Muscle of leg (tissue), 3 donors: ENCODE measurements at regions not wholly inside any gene's neighbourhood (a gene's known extent, or its start where the extent isn't known, plus 50 kb on each side); places are given as distances from the start of the nearest gene placed in this dataset.

Experiments used
- DNase-seq: peaks from one replicate; pipeline ENCODE4 v3.0.0; 2013
- H3K27ac ChIP-seq: one replicate; pipeline ENCODE4 v1.5.1; 2013; ENCODE audit warnings: mild to moderate bottlenecking, low read length, control low read depth
- H3K27me3 ChIP-seq: one replicate; pipeline ENCODE4 v1.6.1; 2013; ENCODE audit warnings: low read length; ENCODE audit not compliant: control insufficient read depth, insufficient read depth
- H3K36me3 ChIP-seq: one replicate; pipeline ENCODE4 v1.6.1; 2013; ENCODE audit warnings: low read length; ENCODE audit not compliant: control insufficient read depth, insufficient read depth
- H3K4me1 ChIP-seq: one replicate; pipeline ENCODE4 v1.6.1; 2013; ENCODE audit warnings: low read length; ENCODE audit not compliant: control insufficient read depth, insufficient read depth
- H3K4me3 ChIP-seq: one replicate; pipeline ENCODE4 v1.5.1; 2013; ENCODE audit warnings: low read length, control low read depth
- H3K9me3 ChIP-seq: replicated peaks from 2 replicates; pipeline ENCODE4 v1.6.1; 2013; ENCODE audit warnings: low read depth, low read length; ENCODE audit not compliant: control insufficient read depth
- WGBS: methylation state at CpG from one replicate; pipeline ENCODE4 v1.1.5; 2013; ENCODE audit warnings: missing lambda C conversion rate; ENCODE audit not compliant: insufficient coverage; 5-methylcytosine and 5-hydroxymethylcytosine counted together

DNA sequence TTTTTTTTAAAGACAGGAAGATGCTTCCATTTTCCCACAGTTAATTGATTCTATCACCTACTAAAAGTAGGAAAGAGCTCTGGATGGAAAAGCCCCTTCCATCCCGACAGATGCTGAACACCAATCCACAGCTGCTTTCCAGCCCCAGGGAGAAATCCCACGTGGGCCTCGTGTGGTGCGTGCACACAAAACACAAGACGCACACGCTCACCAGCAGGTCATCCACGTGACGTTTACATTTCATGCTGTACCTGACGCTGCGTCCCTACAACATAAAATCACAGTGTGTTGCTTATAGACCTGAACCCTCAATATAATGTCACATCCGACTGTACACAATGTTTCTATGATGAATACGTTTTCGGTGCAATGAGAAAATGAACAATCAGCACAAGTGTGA is 50.2 kb upstream of the DACT2 start:
- Histone ChIP-seq H3K4me3 (no peak overlapping the region), H3K27me3 (peaks cover 2% of the 10 kb centered on the region), H3K27ac (no peak overlapping the region), H3K9me3 (no peaks in the 10 kb centered on the region), H3K36me3 (no peaks in the 10 kb centered on the region), H3K4me1 (peaks cover 26% of the 10 kb centered on the region)
- 74% methylated on average over 10 of the region's 13 CpGs for WGBS
- DNase-seq: no peak

DNA sequence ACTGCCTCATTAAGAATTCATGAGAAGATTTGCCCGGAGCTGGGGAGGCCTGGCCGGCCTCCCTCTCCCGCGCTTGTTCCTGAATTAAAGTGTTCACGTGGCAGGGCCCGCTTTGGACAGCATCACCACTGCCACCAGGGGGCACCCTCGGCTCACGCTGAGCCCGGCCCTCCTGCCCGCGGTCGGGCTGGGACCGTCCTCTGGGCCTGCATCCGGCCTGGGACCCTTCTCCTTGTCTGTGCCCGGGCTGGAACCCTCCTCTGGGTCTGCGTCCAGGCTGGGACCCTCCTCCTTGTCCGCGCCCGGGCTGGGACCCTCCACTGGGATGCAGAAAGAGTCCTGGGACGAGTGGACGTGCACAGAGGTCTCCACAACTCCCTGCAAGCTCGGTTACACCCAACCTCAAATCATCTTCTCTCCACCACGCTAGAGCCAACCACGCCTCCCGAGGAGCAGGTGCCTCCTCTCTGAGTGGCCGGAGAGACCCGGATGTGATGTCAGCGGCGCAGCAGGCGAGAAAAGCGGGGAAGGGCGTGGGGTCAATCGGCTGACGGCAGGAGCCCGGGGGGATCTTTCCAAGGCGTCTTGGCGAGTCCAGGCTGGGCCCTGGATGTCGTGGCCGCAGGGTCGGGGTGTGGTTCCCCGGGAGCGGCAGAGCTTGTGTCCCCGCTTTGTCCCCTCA is 50.9 kb upstream of the DACT2 start:
- Histone ChIP-seq H3K36me3 (no peaks in the 10 kb centered on the region), H3K27me3 (peaks cover 4% of the 10 kb centered on the region), H3K27ac (no peak overlapping the region), H3K4me3 (no peak overlapping the region), H3K4me1 (peaks cover 26% of the 10 kb centered on the region), H3K9me3 (no peaks in the 10 kb centered on the region)
- DNase-seq: peak; percentile 78
- WGBS: 58% methylated on average over 34 of the region's 43 CpGs

DNA sequence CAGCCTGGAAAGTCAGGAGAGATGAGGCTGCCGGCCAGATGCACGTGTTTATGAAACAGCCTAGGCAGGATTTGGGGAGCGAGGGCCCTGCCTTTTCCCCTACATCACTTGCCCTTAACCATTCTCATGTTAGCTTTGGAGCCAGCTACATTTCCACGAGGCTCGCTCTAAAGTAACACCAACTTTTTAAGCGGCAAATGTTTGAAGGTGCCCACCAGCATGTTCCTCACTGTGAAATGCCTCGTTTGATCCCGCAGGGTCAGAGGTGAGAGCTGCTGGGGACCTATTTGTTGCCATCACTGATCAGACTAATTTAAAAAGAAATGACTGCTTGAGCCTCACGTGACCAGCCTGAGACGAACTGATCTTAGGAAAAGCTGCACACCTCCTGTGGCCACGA is 51.6 kb upstream of the DACT2 start:
- no peak for DNase-seq
- 75% methylated on average over 7 of the region's 11 CpGs for WGBS

DNA sequence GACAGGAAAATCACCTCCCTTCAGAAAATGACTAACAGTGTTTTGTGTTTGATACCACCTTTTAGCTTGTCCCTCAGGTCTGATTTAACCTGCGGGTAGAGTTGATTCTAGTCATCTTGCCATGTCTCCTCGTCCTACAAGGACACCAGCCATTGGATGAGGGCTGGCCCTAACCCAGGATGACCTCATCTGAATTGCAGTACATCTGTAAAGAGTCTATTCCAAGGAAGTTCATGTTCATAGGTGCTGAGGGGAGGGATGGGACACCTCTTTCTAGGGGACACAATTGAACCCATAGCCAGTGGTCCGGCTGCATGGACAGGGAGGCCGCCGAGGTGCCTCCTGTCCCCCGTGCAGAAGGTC is 52.0 kb upstream of the DACT2 start:
- H3K27ac ChIP-seq: no peak overlapping the region
- WGBS: 91% methylated on average over 4 of the region's 6 CpGs
- no peaks in the 10 kb centered on the region for H3K36me3 ChIP-seq
- no peak overlapping the region for H3K4me3 ChIP-seq
- H3K27me3 ChIP-seq: peaks cover 5% of the 10 kb centered on the region
- peak; percentile 46 for DNase-seq
- H3K9me3 ChIP-seq: no peaks in the 10 kb centered on the region
- peaks cover 26% of the 10 kb centered on the region for H3K4me1 ChIP-seq

More for the DNA sequence above, 51.6 kb upstream of the DACT2 start:
- no peak overlapping the region for H3K27ac ChIP-seq
- no peak overlapping the region for H3K4me3 ChIP-seq
- peaks cover 26% of the 10 kb centered on the region for H3K4me1 ChIP-seq
- peaks cover 5% of the 10 kb centered on the region for H3K27me3 ChIP-seq
- H3K36me3 ChIP-seq: no peaks in the 10 kb centered on the region
- no peaks in the 10 kb centered on the region for H3K9me3 ChIP-seq

DNA sequence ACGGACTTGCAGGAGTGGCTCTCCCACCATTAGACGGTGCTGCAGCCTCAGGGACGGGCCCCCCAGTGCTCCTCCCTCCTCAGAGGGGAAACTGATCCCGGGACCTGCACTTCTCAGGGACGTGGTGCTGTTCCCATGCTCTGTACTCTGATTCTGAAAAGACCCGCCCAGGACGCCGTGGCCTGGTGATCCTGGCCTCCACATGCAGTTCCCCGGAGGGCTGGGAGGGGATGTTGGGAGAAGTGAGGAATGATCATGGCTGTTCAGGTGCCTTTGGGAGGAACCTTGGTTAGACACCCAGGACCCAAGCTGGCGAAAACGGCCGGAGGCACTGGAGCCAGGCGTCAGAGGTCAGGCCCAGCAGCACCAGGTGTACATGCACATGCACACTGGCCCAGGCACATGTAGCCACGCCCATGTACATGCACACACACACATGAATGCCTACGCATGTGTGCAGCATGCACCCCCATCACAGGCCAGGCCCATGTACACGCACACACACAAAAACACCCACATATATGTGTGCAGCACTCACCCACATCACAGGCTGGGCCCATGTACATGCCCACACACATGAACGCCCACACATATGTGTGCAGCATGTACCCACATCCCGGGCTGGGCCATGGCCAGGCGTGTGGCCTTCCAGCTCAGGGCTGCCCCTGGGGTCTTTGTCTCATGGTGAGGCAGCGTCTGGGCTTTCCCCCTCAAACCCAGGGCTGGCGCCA is 52.6 kb upstream of the DACT2 start:
- DNase-seq: no peak
- H3K27ac ChIP-seq: no peak overlapping the region
- peaks cover 8% of the 10 kb centered on the region for H3K27me3 ChIP-seq
- no peaks in the 10 kb centered on the region for H3K36me3 ChIP-seq
- no peak overlapping the region for H3K4me3 ChIP-seq
- 96% methylated on average over 20 of the region's 21 CpGs for WGBS
- peaks cover 31% of the 10 kb centered on the region for H3K4me1 ChIP-seq
- no peaks in the 10 kb centered on the region for H3K9me3 ChIP-seq

DNA sequence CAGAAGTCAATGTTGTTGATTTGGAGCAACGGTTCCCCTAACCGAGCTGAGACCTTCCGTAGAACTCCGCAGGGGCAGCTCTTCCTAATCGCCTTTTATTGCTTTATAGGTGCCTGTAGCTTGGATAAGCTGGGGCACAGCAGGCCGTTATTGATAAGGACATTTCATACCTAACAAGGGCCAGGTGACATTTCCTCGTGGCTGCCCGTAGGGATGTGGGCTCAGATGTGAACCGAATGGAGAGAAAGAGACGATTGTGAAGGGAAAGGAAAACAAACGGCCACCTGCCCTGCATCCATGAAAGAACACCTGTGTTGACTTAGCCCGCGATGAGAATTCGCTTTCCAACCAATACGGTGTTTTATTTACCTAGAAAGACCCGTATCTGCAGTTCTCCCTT is 53.3 kb upstream of the DACT2 start:
- Histone ChIP-seq H3K9me3 (no peaks in the 10 kb centered on the region), H3K36me3 (no peaks in the 10 kb centered on the region), H3K4me1 (peaks cover 33% of the 10 kb centered on the region), H3K27ac (no peak overlapping the region), H3K27me3 (peaks cover 11% of the 10 kb centered on the region), H3K4me3 (no peak overlapping the region)
- WGBS: 83% methylated on average over 14 of the region's 16 CpGs
- no peak for DNase-seq

DNA sequence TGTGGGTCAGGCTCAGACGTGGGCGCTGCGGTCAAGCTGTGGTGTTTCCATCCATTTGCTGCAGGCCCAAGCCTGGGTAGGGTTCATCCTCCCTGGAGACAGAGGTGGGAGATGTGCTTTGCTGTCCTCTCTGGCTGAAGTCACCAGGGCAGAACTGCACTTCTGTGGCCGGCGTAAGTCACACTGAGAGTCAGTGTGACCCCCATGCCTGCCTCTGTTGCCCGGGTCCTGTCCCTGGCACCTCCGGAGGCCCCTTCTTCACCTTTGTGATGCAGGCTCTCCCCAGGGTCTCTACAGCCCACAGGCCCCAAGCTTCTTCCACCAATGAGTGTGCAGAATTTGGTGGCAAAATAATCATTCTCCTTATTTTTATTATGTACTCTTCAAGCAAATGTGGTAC is 53.8 kb upstream of the DACT2 start:
- DNase-seq: no peak
- H3K27me3 ChIP-seq: peaks cover 11% of the 10 kb centered on the region
- peaks cover 28% of the 10 kb centered on the region for H3K4me1 ChIP-seq
- no peak overlapping the region for H3K4me3 ChIP-seq
- no peak overlapping the region for H3K27ac ChIP-seq
- no peaks in the 10 kb centered on the region for H3K36me3 ChIP-seq
- WGBS: 100% methylated on average over 5 of the region's 7 CpGs
- no peaks in the 10 kb centered on the region for H3K9me3 ChIP-seq

DNA sequence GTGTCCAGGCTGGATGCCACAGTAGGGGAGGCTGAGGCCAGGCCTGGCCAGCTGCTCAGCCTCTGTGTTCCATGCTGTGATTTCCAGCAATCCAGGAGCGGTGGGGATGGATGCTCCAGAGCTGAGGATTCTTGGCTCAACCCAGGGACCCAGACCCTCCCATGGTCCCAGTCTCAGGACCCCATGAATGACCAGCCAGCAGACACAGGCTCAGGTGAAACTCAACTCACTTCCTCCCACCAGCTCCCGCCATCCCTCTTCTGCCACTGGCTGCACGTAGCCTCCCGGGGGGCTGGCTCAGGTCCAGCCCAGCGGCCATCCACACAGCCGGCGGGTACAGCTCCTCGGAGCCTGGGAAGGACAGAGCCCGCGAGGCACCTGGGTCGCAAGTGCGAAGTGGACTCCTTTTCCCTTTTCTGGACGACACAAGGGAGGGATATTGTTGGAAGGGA is 54.5 kb upstream of the DACT2 start:
- H3K27me3 ChIP-seq: peaks cover 11% of the 10 kb centered on the region
- DNase-seq: no peak

DNA sequence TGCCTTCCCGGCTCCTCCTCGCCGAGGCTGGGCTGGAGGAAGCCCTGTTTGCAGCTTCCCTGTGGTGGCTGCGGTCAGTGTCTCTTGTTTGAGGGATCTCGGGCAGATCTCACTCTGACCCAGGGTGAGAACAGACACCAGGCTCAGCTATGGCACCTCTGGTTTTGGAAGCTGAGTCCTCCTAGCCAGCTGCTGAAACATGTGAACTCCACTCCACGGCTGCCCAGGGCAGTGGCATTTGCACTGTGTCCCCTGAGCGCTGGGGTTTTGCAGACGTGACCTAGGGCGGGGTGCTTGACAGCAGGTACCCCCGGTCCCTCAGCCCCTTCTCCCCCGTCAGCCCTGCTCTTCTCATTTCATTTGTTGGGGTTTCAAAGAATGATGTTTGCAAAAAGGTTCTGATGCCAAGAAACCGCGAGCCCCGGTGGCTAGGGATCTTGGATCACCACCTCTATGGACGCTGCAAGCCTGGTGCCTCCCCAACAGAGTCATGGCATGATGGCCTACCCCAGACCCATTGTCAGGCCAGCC is 55.0 kb upstream of the DACT2 start:
- Histone ChIP-seq H3K27ac (no peak overlapping the region), H3K4me1 (peaks cover 21% of the 10 kb centered on the region), H3K9me3 (no peaks in the 10 kb centered on the region), H3K27me3 (peaks cover 11% of the 10 kb centered on the region), H3K4me3 (no peak overlapping the region), H3K36me3 (no peaks in the 10 kb centered on the region)
- WGBS: 91% methylated on average over 12 of the region's 15 CpGs
- DNase-seq: no peak

More for the DNA sequence above, 54.5 kb upstream of the DACT2 start:
- no peaks in the 10 kb centered on the region for H3K9me3 ChIP-seq
- no peak overlapping the region for H3K4me3 ChIP-seq
- H3K27ac ChIP-seq: no peak overlapping the region
- no peaks in the 10 kb centered on the region for H3K36me3 ChIP-seq
- H3K4me1 ChIP-seq: peaks cover 23% of the 10 kb centered on the region
- 86% methylated on average over 7 of the region's 13 CpGs for WGBS

DNA sequence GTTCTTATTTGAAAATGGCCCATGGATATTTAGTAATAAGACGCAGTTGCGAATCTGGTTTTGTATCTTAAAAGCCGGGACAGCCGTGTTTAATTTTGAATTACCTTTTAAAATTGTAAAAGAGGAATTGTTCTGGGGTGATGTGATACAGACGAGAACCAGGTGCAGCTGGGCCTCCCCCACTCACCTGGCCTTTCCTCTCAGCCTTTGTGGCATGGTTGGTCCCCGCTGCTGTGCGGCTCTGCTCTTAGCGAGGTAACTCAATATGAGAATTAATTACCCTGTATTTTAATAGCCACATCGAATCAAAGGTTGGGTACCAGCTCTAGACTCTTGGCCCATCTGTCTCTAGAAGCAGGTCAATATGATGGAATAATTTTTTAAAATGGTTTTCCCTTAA is 56.5 kb upstream of the DACT2 start:
- H3K4me1 ChIP-seq: peaks cover 12% of the 10 kb centered on the region
- DNase-seq: no peak
- peaks cover 9% of the 10 kb centered on the region for H3K27me3 ChIP-seq
- H3K4me3 ChIP-seq: no peak overlapping the region
- WGBS: 100% methylated on average over 1 of the region's 9 CpGs
- H3K9me3 ChIP-seq: no peaks in the 10 kb centered on the region
- H3K27ac ChIP-seq: no peak overlapping the region
- no peaks in the 10 kb centered on the region for H3K36me3 ChIP-seq
